ENCODE measurements at regions not wholly inside any gene's neighbourhood (a gene's known extent, or its start where the extent isn't known, plus 50 kb on each side); places are given as distances from the start of the nearest gene placed in this dataset.

DNA sequence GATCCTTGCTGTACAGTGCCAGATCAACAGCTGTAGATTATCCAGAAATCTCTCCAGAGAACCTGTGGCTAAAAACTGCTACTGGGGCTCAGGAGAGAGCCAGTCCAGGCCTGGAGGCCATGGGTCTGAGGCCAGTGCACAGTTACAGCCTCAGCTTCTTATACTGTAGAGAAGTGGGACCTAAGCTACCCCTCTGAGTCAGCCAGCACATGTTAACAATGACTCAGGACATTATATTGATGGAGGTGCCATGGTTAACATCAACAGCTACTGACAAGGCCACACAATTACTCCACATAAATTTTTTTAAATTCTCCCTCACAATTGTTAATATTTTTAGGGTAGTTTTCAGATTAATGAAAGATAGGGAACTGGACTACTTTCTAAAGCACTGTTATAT lies 138.5 kb downstream of the RBM26 start:
- no peak for DNase-seq

DNA sequence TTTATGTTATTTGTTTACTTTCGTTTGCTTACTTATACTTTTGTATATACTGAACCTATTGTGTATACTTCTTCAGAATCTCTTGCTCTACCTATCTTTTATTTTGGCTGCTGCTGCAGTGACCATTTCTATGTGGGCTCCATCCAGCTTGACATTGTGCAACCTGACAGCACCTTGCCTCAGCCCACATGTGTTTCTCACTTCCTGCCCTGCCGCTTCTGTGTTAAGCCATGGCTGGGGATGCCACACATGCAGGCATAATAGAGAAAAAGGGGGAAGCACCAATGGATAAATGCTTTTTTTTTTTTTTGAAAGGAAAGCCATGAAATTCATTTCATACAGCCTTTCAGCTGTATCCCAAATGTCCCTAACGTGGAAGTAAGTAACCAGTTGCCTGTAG lies 147.6 kb downstream of the RBM26 start:
- no peak for DNase-seq

DNA sequence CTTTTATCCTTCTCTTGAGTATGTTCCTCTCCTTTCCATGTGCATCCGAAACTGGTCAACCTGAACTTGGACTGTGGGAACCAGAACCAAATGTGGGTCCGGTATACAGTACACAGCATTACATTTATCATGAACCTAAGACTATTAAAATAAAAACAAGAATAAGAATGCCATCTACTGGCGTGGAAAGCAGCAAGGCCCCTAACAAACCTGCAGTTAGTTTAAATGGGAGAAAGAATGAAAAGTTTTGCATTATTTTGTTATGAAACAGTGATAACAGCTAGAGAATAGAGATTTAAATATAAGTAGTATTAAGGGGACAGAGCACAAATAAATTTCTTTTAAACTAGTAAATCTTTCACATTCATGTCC lies 159.5 kb downstream of the RBM26 start:
- DNase-seq: no peak

- no peak for DNase-seq
Measured at GRCh38 chr13:79245937-79246577, 160.0 kb downstream of the RBM26 start.

DNA sequence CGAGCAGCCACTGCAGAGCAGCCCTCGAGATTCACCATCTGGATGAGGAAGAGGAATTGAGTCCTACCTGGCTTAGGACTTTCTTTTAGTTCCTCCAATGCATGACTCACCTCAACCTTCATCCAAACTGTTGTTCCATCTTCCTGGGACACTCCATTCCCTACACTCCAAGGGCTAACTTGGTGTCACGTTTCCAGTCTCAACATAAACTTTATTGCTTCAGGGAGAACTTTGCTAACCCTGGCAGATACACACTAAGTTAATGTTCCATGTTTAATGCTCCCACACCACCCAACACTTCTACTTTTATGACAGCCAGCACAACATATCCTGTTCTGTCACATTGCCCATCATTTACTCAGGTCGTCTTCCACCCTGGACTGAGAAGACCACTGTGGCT lies 164.4 kb downstream of the RBM26 start:
- DNase-seq: no peak

- no peak for DNase-seq
Measured at GRCh38 chr13:79237981-79238380, 168.1 kb downstream of the RBM26 start.

GRCh38 chr13:79231887-79232286 lies 174.2 kb downstream of the RBM26 start:
- DNase-seq: no peak

- DNase-seq: no peak
Measured at GRCh38 chr13:79229761-79230160, 176.3 kb downstream of the RBM26 start.

DNA sequence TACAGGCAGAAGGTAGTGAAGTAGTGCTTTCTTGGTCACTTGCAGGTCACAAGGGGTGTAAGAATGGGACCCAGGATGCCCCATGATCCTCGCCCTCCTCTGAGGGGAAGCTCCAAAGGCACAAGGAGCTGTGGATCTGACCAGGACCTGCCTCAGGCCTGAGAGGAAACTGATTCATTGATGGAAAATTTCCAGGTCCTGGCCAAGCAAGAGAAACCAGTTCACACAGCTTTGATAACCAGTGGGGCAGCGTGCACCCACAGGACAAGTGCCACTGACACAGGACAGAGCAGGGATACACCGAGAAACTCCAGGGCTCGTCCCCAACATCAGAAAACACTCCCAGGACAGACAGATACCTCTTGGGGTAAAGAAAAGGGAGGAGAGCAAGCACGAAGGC lies 177.1 kb downstream of the RBM26 start:
- no peak for DNase-seq

- DNase-seq: no peak
Measured at GRCh38 chr13:79227418-79227817, 178.6 kb downstream of the RBM26 start.

GRCh38 chr13:79226938-79227337 lies 179.1 kb downstream of the RBM26 start:
- DNase-seq: no peak

GRCh38 chr13:79226250-79226649 lies 179.8 kb downstream of the RBM26 start:
- no peak for DNase-seq

GRCh38 chr13:79225487-79226232 lies 180.4 kb downstream of the RBM26 start:
- no peak for DNase-seq

DNA sequence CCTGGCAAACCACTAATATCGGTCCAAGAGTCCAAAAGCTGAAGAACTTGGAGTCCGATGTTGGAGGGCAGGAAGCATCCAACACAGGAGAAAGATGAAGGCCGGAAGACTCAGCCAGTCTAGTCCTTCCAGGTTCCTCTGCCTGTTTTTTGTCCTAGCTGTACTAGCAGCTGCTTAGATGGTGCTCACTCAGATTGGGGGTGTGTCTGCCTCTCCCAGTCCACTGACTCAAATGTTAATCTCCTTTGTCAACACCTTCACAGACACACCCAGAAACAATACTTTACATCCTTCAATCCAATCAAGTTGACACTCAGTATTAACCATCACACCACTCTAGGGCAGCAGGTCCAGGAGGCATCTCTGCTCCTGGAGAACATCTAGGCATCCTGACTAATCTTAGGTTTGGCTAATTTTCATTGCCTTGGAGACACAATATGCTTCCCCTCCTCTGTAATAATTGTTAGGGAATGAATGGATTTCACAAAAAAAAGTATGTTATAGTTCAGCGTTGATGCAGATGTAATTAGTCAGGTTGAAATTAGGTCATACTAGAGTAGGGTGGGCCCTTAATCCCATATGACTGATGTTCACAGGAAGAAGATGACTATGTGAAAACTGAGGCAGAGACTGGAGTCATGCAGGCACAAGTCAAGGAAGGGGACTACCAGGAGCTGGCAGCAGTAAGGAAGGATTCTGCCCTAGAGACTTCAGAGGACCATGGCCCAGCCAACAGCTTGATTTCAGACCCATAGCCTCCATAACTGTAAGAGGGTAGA lies 183.4 kb downstream of the RBM26 start:
- no peak for DNase-seq

- DNase-seq: no peak
Measured at GRCh38 chr13:79212064-79212619, 193.9 kb downstream of the RBM26 start.

DNA sequence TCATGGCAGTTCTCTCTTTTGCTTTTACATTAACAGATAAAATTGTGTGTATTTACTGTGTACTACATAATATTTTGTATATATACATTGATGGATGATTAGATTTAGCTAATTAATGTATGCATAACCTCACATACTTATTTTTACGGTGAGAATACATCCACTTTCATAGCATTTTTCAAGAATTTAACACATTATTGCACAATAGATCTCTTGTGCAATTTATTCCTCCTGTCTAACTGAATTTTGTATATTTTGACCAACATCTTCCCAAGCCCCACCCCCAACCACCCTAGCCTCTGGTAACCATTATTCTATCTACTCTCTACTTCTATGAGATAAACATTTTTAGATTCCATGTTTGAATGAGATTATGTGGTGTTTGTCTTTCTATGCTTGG lies 194.7 kb downstream of the RBM26 start:
- no peak for DNase-seq

GRCh38 chr13:79197933-79198332 lies 208.1 kb downstream of the RBM26 start:
- no peak for DNase-seq

GRCh38 chr13:79196843-79197242 lies 209.2 kb downstream of the RBM26 start:
- DNase-seq: no peak

- DNase-seq: no peak
Measured at GRCh38 chr13:79196366-79196765, 209.7 kb downstream of the RBM26 start.

DNA sequence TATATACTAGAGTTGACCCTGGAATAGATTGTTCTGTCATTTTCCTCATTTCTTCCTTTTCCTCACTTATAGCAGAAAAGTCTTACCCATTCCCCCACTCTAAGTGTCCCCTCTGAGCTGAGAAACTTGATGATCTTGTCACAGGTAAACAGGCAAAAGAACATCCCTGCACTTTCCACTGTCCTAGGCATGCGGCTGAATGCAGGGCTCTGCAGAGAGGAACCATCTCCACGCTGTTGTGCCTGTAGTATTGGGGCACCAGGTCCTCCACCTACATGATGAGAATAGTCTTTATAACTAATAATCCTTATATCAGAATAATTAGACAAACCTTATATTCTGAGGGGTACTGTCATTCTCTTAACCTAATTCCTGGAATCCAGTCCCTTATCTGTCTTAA lies 211.3 kb downstream of the RBM26 start:
- DNase-seq: no peak

DNA sequence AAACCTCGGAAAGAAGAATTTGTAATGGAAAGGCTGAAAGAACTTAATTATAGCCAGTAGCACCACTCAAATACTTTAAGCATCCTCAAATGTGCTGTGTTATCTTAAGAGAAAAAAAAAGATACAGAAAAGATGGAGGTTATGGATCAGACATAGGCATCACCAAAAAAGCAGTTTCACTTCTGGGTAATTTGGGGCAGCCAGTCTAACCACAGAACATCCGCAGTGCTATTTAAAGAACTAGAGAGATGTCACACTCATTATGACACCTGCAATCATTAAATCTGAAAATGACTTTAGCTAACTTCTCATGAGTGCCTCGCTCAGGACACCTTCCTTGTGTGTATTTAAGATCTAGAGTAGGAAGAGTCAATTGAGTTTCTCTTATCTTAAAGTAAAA lies 211.8 kb downstream of the RBM26 start:
- no peak for DNase-seq

DNA sequence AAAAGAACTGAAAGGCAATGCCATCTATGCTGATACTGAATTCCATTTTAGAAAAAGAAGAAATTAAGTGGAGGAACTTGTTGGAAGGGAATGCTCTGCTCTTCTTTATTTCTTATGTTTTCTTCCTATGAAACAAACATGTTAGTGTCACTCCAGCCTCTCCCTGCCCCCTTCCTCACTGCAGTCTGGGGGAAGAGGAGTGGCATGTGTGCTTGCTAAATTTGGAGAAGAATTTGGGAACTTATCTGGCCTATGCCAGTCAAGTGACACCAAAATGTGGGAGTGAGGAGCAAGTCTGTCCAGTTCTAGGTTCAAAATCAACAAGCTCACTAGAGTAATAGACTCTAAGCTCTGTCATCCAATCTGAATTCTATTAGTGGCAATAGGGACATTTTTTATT lies 214.6 kb downstream of the RBM26 start:
- DNase-seq: no peak

DNA sequence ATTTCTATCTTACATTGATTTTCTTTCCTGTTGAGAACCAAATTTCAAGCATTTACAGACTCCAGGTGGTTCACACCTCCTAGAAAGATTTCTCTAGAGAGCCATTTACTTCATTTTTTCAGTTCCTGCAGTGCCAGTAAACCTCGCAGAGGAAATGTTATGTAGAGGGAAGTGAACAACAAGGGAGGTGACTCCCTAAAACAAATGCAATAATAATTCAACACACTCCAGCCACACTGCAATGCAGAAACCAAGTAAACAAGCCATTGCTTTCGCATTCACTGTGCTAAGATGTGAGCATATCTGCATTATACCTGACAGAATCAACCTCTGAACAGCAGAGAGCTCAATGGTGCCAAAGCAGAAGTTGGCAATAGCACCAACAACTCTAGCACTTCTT lies 215.1 kb downstream of the RBM26 start:
- no peak for DNase-seq

All from activated gamma-delta T cell (primary cell).